ENCODE measurements at regions not wholly inside any gene's neighbourhood (a gene's known extent, or its start where the extent isn't known, plus 50 kb on each side); places are given as distances from the start of the nearest gene placed in this dataset.

DNA sequence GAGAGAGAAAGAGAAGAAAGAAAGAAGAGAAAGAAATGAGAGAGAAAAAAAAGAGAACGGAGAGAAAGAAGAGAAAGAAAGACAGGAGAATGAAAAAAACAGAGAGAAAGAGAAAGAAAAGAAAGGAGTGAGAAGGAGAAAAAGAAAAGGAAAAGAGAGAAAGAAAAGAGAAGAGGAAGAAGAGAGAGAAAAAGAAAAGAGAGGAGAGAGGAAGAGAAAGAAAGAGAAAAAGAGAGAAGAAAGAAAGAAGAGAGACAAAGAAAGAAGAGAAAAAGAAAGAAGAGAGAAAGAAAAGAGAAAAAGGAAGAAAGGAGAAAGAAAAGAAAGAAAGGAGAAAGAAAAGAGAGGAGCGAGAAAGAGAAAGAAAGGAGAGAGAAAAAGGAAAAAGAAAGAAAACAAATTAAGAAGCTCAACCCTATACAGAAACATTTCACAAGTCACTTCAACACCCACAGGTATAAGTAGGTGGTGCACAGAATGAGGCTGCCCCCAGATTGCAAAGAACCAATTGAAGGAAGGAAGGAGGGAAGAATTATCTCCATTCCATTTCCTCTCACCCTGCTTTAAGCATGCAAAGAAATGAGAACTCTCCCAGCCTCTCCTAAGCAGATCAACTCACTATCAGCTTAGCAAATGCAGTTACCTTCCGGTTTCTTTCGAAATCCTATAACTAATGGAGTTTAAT lies 98.8 kb upstream of the CACNA1A start:
- DNase-seq (ENCODE audit: low read depth), result no peak

- no peak for DNase-seq (ENCODE audit: low read depth)
These were observed 94.5 kb upstream of the CACNA1A start for GRCh38 chr19:13600802-13601201.

- DNase-seq (ENCODE audit: low read depth), result no peak
These were observed 93.8 kb upstream of the CACNA1A start for GRCh38 chr19:13600091-13600490.

DNA sequence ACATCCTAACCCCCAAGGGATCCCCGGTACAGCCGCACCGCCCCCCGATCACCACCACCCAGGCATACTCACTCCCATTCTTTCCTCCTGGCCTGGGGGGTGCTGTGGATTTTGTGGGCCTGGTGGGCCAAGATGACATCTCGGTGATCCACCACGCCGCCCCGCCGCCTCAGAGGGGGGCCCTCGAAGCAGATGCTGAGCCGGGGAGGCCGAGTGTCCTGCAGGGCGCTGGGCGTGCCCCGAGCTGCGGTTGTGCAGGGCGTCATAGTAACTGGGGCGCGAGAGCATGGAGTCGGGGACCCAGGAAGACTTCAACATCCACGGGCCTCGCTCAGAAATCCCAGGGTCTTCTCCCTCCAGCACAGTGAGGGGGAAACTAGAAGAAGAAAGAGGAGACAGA lies 93.4 kb upstream of the CACNA1A start:
- no peak for DNase-seq (ENCODE audit: low read depth)

DNA sequence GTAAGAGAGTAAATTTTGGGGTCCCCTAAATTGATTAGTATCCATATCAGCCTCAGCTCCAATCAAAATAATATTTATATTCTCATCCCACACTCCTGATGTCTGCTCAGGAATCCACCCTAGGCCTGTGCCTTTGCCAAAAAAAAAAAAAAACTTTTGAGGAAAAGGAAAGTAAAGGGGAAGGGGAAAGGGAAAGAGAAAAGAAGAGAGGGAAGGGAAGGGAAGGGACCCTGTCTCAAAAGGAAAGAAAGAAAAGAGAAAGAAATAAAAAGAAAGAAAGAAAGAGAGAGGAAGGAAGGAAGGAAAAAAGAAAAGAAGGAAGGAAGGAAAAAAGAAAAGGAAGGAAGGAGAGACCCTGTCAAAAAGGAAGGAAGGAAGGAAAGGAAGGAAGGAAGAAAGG lies 91.8 kb upstream of the CACNA1A start:
- no peak for DNase-seq (ENCODE audit: low read depth)

DNA sequence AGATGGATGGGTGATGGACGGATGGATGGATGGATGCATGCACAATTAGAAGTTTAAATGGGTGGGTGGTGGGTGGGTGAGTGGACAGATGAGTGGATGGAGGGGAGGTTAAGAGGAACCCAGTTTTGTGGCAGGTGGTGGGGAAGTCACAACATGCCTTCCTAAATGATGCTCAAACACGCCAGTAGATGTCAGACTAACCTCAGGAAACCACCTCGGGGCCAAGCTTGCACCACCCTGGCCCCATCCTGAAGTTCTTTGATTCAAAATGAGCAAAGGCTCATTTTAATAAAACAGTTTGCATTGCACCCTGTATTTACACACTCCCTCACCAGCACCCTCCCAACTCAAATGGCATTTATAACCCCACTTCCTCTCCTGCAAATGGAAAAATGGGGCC lies 91.4 kb upstream of the CACNA1A start:
- peak; percentile 61 for DNase-seq (ENCODE audit: low read depth)

- peak; percentile 32 for DNase-seq (ENCODE audit: low read depth)
These were observed 82.9 kb upstream of the CACNA1A start for GRCh38 chr19:13588957-13589833.

GRCh38 chr19:13585512-13585911 lies 79.2 kb upstream of the CACNA1A start:
- no peak for DNase-seq (ENCODE audit: low read depth)

- DNase-seq (ENCODE audit: low read depth), result no peak
These were observed 77.5 kb upstream of the CACNA1A start for GRCh38 chr19:13583753-13584152.

GRCh38 chr19:13583114-13583513 lies 76.8 kb upstream of the CACNA1A start:
- DNase-seq (ENCODE audit: low read depth), result no peak

GRCh38 chr19:13581576-13581975 lies 75.3 kb upstream of the CACNA1A start:
- DNase-seq (ENCODE audit: low read depth), result no peak

- DNase-seq (ENCODE audit: low read depth), result peak; percentile 96
These were observed 73.2 kb upstream of the CACNA1A start for GRCh38 chr19:13579388-13580060.

DNA sequence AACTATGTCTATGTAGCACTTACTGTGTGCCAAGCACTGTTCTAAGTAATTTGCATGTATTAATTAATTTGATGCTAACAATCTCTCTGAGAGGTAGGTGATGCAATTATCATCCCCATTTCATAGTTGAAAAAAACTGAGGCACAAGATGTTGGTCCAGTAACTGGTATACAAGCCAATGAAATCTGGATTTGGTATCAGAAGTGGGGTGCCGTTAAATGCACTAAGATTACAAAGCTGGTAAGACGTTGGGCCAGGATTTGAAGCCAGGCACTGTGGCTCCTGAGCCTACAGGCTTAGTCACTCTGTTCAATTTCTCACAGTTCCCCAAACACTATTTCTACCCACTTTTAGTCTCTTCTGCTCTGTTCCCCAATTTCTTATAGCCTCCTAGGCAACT lies 70.4 kb upstream of the CACNA1A start:
- DNase-seq (ENCODE audit: low read depth), result no peak

GRCh38 chr19:13574933-13575332 lies 68.7 kb upstream of the CACNA1A start:
- no peak for DNase-seq (ENCODE audit: low read depth)

GRCh38 chr19:13573056-13573667 lies 66.9 kb upstream of the CACNA1A start:
- DNase-seq (ENCODE audit: low read depth), result no peak

DNA sequence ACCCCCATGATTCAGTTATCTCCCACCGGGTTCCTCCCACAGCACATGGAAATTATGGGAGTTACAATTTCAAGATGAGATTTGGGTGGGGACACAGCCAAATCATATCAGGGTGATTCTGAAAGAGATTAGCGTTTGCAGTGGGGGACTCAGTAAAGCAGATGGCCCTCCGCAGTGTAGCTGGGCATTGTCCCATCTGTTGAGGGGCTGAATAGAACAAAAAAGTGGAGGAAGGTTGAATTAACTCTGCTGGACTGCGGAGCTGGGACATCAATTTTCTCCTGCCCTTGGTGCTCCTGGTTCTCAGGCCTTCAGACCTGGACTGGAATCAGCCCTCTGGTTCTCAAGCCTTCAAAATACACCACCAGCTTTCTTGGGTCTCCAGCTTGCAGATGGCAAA lies 55.2 kb upstream of the CACNA1A start:
- DNase-seq (ENCODE audit: low read depth), result no peak

DNA sequence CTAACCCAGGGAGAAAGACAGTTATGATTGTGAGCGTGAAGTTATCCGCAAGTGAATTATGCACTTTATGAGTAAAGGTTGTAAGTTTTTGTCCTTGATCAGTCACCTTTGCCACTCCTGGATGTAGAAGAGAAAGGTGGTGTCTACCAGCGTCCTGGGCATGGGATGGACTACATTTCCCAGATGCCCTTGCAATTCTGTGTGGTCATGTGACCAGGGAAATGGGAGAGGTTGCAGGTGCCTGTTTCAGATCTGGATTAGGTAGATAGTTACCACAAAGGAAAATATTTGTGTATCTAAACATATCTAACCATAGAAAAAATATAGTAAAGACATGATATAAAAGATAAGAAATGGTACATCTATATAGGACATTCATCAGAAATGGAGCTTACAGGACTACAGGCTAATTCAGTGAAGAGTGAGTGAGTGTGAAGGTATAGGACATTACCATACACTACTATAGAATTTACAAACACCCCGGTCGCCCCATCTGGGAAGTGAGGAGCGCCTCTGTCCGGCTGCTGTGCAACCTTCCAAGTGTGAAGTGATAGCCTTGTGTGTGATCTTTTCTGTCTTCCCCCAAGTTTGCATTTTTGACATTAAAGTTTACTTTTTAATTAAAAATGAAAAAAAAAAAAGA lies 51.6 kb upstream of the CACNA1A start:
- no peak for DNase-seq (ENCODE audit: low read depth)

DNA sequence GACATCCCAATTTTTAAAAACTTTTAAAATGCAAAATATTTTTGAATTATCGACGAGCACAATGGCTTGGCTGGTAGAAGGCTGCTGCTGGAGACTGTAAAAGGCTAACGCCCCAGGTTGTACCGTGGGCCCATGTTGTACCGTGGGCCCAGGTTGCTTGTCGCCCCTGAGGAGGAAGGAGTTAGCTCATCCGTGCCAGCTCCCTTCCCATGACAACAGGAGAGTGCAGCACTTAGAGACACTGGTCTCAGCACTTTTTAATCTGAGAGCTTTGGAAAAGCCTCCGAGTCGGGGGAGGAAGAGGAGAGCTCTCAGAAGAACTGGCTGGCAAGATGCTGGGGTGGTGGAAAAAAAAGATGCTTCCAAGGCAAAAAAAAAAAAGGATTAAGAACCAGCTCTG lies 50.3 kb upstream of the CACNA1A start:
- DNase-seq (ENCODE audit: low read depth), result no peak
